Prostate gland (tissue), 2 donors: ENCODE measurements at regions not wholly inside any gene's neighbourhood (a gene's known extent, or its start where the extent isn't known, plus 50 kb on each side); places are given as distances from the start of the nearest gene placed in this dataset.

Source experiments
- DNase-seq: peaks from one replicate; pipeline ENCODE4 v3.0.0-alpha.2; 2019; ENCODE audit warnings: low spot score
- H3K27ac ChIP-seq, 2 donors: fragments of 200-600 bp; sonication (generic); 2 replicates each; pipeline ENCODE4 v1.5.1; 2017 to 2019
- H3K27me3 ChIP-seq: fragments of 200-600 bp; sonication (generic); replicated peaks from 2 replicates; pipeline ENCODE4 v1.5.1; 2019; ENCODE audit not compliant: insufficient read depth
- H3K36me3 ChIP-seq, 2 donors: fragments of 200-600 bp; sonication (generic); 1 replicate in 1 of 2; 2 replicates in 1 of 2; pipeline versions ENCODE4 v1.5.1 to v1.8.1; 2017 to 2019
- H3K4me1 ChIP-seq: fragments of 200-600 bp; sonication (generic); replicated peaks from 2 replicates; pipeline ENCODE4 v1.5.1; 2019
- H3K4me3 ChIP-seq, 2 donors: fragments of 200-600 bp; sonication (generic); 2 replicates each; pipeline ENCODE4 v1.5.1; 2017 to 2019
- H3K9me3 ChIP-seq: fragments of 200-600 bp; sonication (generic); 2 replicates; pipeline ENCODE4 v1.5.1; 2017
- CTCF ChIP-seq, 4 experiments: fragments of 200-600 bp in 2 of 4; fragments of 450-650 bp in 2 of 4; sonication (generic) in 2 of 4; IDR thresholded peaks; 1 replicate in 3 of 4; 2 replicates in 1 of 4; pipeline ENCODE4 v1.5.1; 2016 to 2019; ENCODE audit warnings: antibody characterized with exemption in 4 of 4, mild to moderate bottlenecking in 2 of 4, moderate library complexity in 2 of 4
- POLR2A ChIP-seq: fragments of 450-650 bp; IDR thresholded peaks from one replicate; pipeline ENCODE4 v1.6.1; 2016; ENCODE audit warnings: antibody characterized with exemption, mild to moderate bottlenecking
- POLR2AphosphoS5 ChIP-seq: sonication (generic); formaldehyde crosslinking; IDR thresholded peaks from one replicate; pipeline ENCODE4 v1.6.1; 2017; ENCODE audit warnings: antibody characterized with exemption
- WGBS: methylation state at CpG from one replicate; pipeline ENCODE4 v1.1.5; 2018; 5-methylcytosine and 5-hydroxymethylcytosine counted together
- intact Hi-C: fragments of 100-400 bp; cut with DNase I; formaldehyde crosslinking; loops from one replicate; pipeline ENCODE4 v1.14.2; 2022

DNA sequence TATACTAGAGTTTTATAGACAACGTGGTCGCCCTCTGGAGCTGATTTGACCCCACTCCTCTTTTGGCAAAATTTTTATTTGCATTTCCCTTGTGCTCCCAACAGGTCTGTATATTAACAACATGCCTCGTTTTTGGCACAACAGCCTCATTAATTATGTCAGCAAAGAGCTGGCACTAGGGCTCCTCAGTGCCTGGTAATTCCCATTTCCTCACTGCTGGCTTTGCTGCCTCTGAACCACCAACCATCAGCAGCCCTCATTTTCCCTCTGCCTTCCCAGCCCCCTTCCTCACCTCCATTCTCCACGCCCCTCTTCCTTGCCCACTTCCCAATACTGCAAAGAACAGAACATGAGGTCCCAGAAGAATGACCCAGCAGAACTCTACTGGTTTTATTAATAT, 204.8 kb downstream of the ABHD5 start:
- Histone ChIP-seq H3K27ac (no peak overlapping the region), H3K36me3 (no peaks in the 10 kb centered on the region), H3K4me1 (no peaks in the 10 kb centered on the region), H3K27me3 (peaks cover 13% of the 10 kb centered on the region), H3K4me3 (no peak overlapping the region), H3K9me3 (no peaks in the 10 kb centered on the region)
- TF ChIP-seq CTCF (IDR thresholded peaks at IDR 0.05) (no peak), POLR2A (no peak), POLR2AphosphoS5 (no peak)
- WGBS = 40% methylated on average over 4 of the region's 4 CpGs
- DNase-seq = no peak
- intact Hi-C loops = no loop called here

GRCh38 chr3:43902415-43902814, 211.7 kb downstream of the ABHD5 start:
- WGBS = 91% methylated on average over 2 of the region's 2 CpGs
- no peak for DNase-seq
- Histone ChIP-seq H3K4me3 (no peak overlapping the region), H3K27me3 (peaks cover 2% of the 10 kb centered on the region), H3K9me3 (no peaks in the 10 kb centered on the region), H3K36me3 (no peaks in the 10 kb centered on the region), H3K4me1 (no peaks in the 10 kb centered on the region), H3K27ac (no peak overlapping the region)
- TF ChIP-seq POLR2A (no peak), POLR2AphosphoS5 (no peak)
- intact Hi-C loops = no loop called here

GRCh38 chr3:43905157-43905556, 214.4 kb downstream of the ABHD5 start:
- Histone ChIP-seq H3K27me3 (no peaks in the 10 kb centered on the region), H3K4me1 (no peaks in the 10 kb centered on the region), H3K4me3 (no peak overlapping the region), H3K36me3 (no peaks in the 10 kb centered on the region), H3K27ac (no peak overlapping the region), H3K9me3 (no peaks in the 10 kb centered on the region)
- WGBS = 83% methylated on average over 1 of the region's 1 CpG
- TF ChIP-seq POLR2A (no peak), CTCF (IDR thresholded peaks at IDR 0.05) (no peak), POLR2AphosphoS5 (no peak)
- intact Hi-C loops = no loop called here
- no peak for DNase-seq

- no peaks in the 10 kb centered on the region for H3K4me1 ChIP-seq
- H3K27ac ChIP-seq = no peak overlapping the region
- no peaks in the 10 kb centered on the region for H3K9me3 ChIP-seq
- 64% methylated on average over 8 of the region's 8 CpGs for WGBS
- no peak overlapping the region for H3K4me3 ChIP-seq
- intact Hi-C loops = no loop called here
- H3K27me3 ChIP-seq = no peaks in the 10 kb centered on the region
- H3K36me3 ChIP-seq = no peaks in the 10 kb centered on the region
- TF ChIP-seq POLR2AphosphoS5 (no peak), POLR2A (no peak), CTCF (IDR thresholded peaks at IDR 0.05) (no peak)
- DNase-seq = no peak
Observed at GRCh38 chr3:43906849-43907507, 216.2 kb downstream of the ABHD5 start.

DNA sequence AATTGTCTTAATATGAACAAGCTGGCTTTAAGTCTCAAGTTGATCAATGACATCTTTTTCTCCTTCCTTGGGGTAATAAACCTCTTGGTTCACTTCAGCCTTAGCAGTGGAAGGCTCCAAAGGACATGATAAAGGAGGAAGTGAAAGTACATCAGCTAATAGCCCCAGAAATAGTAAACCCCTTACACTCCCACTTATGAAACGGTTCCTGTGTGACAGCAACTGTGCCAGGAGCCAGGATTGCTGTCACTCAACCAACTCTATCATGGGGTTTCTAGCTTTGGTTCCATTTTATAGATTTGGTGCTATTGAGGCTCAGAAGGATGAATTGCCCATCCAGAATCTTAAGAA, 216.7 kb downstream of the ABHD5 start:
- intact Hi-C loops = no loop called here
- H3K9me3 ChIP-seq = no peaks in the 10 kb centered on the region
- H3K27ac ChIP-seq = no peak overlapping the region
- 48% methylated on average over 1 of the region's 1 CpG for WGBS
- no peaks in the 10 kb centered on the region for H3K36me3 ChIP-seq
- H3K4me1 ChIP-seq = no peaks in the 10 kb centered on the region
- H3K4me3 ChIP-seq = no peak overlapping the region
- TF ChIP-seq POLR2AphosphoS5 (no peak), POLR2A (no peak), CTCF (IDR thresholded peaks at IDR 0.05) (no peak)
- no peak for DNase-seq
- H3K27me3 ChIP-seq = no peaks in the 10 kb centered on the region
